Spleen (tissue), 11 donors: ENCODE measurements at regions not wholly inside any gene's neighbourhood (a gene's known extent, or its start where the extent isn't known, plus 50 kb on each side); places are given as distances from the start of the nearest gene placed in this dataset.
"Not testable (repeated sequence)": the region's sequence is repeated elsewhere in the genome, so short reads cannot be mapped to it uniquely, and the experiment has no call there.

Source experiments
- DNase-seq: peaks from one replicate; pipeline ENCODE4 v3.0.0-alpha.2; 2020
- H3K27ac ChIP-seq, 8 donors: fragments of 200-600 bp; sonication (generic) in 7 of 8; 1 replicate in 4 of 8; 2 replicates in 4 of 8; pipeline versions ENCODE4 v1.5.0 to v1.8.0; 2016 to 2021; ENCODE audit warnings: inconsistent platforms in 4 of 8, mild to moderate bottlenecking in 4 of 8, moderate library complexity in 1 of 8
- H3K27me3 ChIP-seq, 7 donors: fragments of 200-600 bp; sonication (generic) in 6 of 7; replicated peaks in 1 of 7; 1 replicate in 4 of 7; 2 replicates in 3 of 7; pipeline versions ENCODE4 v1.5.0 to v1.8.0; 2016 to 2021; ENCODE audit warnings: inconsistent platforms in 3 of 7, mild to moderate bottlenecking in 1 of 7
- H3K36me3 ChIP-seq, 6 donors: fragments of 200-600 bp; sonication (generic) in 5 of 6; 1 replicate in 4 of 6; 2 replicates in 2 of 6; pipeline versions ENCODE4 v1.5.0 to v1.8.0; 2016 to 2021; ENCODE audit warnings: inconsistent platforms in 2 of 6
- H3K4me1 ChIP-seq, 6 donors: fragments of 200-600 bp; sonication (generic) in 5 of 6; 1 replicate in 3 of 6; 2 replicates in 3 of 6; pipeline versions ENCODE4 v1.5.0 to v1.8.0; 2016 to 2021; ENCODE audit warnings: inconsistent platforms in 3 of 6
- H3K4me3 ChIP-seq, 8 donors: fragments of 200-600 bp; sonication (generic) in 7 of 8; 1 replicate in 4 of 8; 2 replicates in 4 of 8; pipeline versions ENCODE4 v1.5.0 to v1.8.0; 2016 to 2021; ENCODE audit warnings: inconsistent platforms in 4 of 8, mild to moderate bottlenecking in 4 of 8, moderate library complexity in 2 of 8
- H3K9me3 ChIP-seq, 8 donors: fragments of 200-600 bp; sonication (generic) in 7 of 8; 1 replicate in 4 of 8; 2 replicates in 4 of 8; pipeline versions ENCODE4 v1.5.0 to v1.8.0; 2016 to 2021; ENCODE audit warnings: inconsistent platforms in 4 of 8
- POLR2A ChIP-seq, 3 donors: fragments of 450-650 bp; IDR thresholded peaks; one replicate each; pipeline ENCODE4 v1.5.1; 2017; ENCODE audit warnings: antibody characterized with exemption in 3 of 3, mild to moderate bottlenecking in 1 of 3
- POLR2AphosphoS5 ChIP-seq, 3 donors: sonication (generic); formaldehyde crosslinking; IDR thresholded peaks; one replicate each; pipeline ENCODE4 v1.5.1; 2017; ENCODE audit warnings: antibody characterized with exemption in 3 of 3
- WGBS, 5 donors: extraction: QIAGEN DNeasy Blood & Tissue Kit in 3 of 5; methylation state at CpG; one replicate each; pipeline versions ENCODE4 v1.1.5 to v1.1.7; 2013 to 2018; 5-methylcytosine and 5-hydroxymethylcytosine counted together
- intact Hi-C: fragments of 100-400 bp; cut with DNase I; formaldehyde crosslinking; loops from one replicate; pipeline ENCODE4 v1.15.0; 2023; ENCODE audit warnings: low total_unique reads
- TF ChIP-seq, protein P1 (sequence below), 11 experiments: fragments of 200-600 bp in 7 of 11; fragments of 450-650 bp in 4 of 11; sonication (generic) in 4 of 11; IDR thresholded peaks in 8 of 11; conservative IDR thresholded peaks in 3 of 11; 1 replicate in 7 of 11; 2 replicates in 4 of 11; pipeline versions ENCODE4 v1.4.0 to v1.8.0; 2016 to 2021; ENCODE audit warnings: antibody characterized with exemption in 11 of 11, inconsistent platforms in 4 of 11, mild to moderate bottlenecking in 1 of 11
- donor health status: healthy with polysubstance abuse.
- donor health status: DM: no; HTN: no; CAD: no; lungs with moderate emphysema.
- donor health status: DM: no; HTN: no; CAD: no.
- donor health status: Bipolar disorder and iron deficiency.
- donor health status: healthy.
- donor health status: DM: no; HTN: no; CAD: no.
- donor health status: DM: yes; HTN: yes; CAD: no.

- H3K4me3 ChIP-seq = no peak overlapping the region
- no peaks in the 10 kb centered on the region for H3K27me3 ChIP-seq
- 64 to 74% (median 65%) methylated on average over 2 of the region's 2 CpGs for WGBS, 5 donors
- H3K27ac ChIP-seq = no peak overlapping the region
- no peaks in the 10 kb centered on the region for H3K4me1 ChIP-seq
- TF ChIP-seq POLR2AphosphoS5 (IDR thresholded peaks at IDR 0.05) = no peak
- no peak for TF ChIP-seq POLR2A (IDR thresholded peaks at IDR 0.05)
- TF ChIP-seq, protein P1, sequence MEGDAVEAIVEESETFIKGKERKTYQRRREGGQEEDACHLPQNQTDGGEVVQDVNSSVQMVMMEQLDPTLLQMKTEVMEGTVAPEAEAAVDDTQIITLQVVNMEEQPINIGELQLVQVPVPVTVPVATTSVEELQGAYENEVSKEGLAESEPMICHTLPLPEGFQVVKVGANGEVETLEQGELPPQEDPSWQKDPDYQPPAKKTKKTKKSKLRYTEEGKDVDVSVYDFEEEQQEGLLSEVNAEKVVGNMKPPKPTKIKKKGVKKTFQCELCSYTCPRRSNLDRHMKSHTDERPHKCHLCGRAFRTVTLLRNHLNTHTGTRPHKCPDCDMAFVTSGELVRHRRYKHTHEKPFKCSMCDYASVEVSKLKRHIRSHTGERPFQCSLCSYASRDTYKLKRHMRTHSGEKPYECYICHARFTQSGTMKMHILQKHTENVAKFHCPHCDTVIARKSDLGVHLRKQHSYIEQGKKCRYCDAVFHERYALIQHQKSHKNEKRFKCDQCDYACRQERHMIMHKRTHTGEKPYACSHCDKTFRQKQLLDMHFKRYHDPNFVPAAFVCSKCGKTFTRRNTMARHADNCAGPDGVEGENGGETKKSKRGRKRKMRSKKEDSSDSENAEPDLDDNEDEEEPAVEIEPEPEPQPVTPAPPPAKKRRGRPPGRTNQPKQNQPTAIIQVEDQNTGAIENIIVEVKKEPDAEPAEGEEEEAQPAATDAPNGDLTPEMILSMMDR (IDR thresholded peaks at IDR 0.05 in 8 of 11, conservative IDR thresholded peaks at IDR 0.05 in 3 of 11) = no peak
- no peaks in the 10 kb centered on the region for H3K9me3 ChIP-seq
- intact Hi-C loops = no loop called here
- DNase-seq = no peak
- H3K36me3 ChIP-seq = no peaks in the 10 kb centered on the region
Observed at GRCh38 chr1:214861615-214862014, 220.9 kb upstream of the KCNK2 start.

DNA sequence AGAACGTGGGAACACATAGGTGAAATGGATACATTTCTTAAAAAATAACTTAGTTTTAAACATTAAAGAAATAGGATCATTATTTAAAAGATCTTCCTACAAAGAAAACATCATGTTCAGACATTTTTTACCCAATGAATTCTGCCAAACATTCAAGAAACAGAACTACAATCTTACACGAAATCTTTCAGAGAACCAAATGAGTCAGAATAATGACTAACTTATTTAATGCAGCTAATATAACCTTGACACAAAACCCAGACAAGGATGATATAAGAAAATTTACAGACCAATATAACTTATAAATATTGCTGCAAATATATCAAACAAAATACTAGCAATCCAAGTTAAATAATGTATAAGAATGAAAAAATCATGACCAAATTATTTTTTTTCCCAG, 220.1 kb upstream of the KCNK2 start:
- Histone ChIP-seq H3K4me3 (no peak overlapping the region), H3K4me1 (no peaks in the 10 kb centered on the region), H3K27me3 (no peaks in the 10 kb centered on the region), H3K27ac (no peak overlapping the region), H3K9me3 (no peaks in the 10 kb centered on the region), H3K36me3 (no peaks in the 10 kb centered on the region)
- 63 to 81% (median 71%) methylated on average over 2 of the region's 2 CpGs for WGBS, 5 donors
- TF ChIP-seq POLR2AphosphoS5 (IDR thresholded peaks at IDR 0.05) = no peak
- no peak for TF ChIP-seq POLR2A (IDR thresholded peaks at IDR 0.05)
- TF ChIP-seq, protein P1 (IDR thresholded peaks at IDR 0.05 in 8 of 11, conservative IDR thresholded peaks at IDR 0.05 in 3 of 11) = no peak
- DNase-seq = no peak
- intact Hi-C loops = no loop called here

- intact Hi-C loops = no loop called here
- 78 to 90% (median 81%) methylated on average over 3 of the region's 3 CpGs for WGBS, 5 donors
- Histone ChIP-seq H3K27me3 (no peaks in the 10 kb centered on the region), H3K4me1 (no peaks in the 10 kb centered on the region), H3K4me3 (no peak overlapping the region), H3K9me3 (no peaks in the 10 kb centered on the region), H3K36me3 (no peaks in the 10 kb centered on the region), H3K27ac (no peak overlapping the region)
- DNase-seq = no peak
- TF ChIP-seq, protein P1 (IDR thresholded peaks at IDR 0.05 in 8 of 11, conservative IDR thresholded peaks at IDR 0.05 in 3 of 11) = no peak
- no peak for TF ChIP-seq POLR2AphosphoS5 (IDR thresholded peaks at IDR 0.05)
- no peak for TF ChIP-seq POLR2A (IDR thresholded peaks at IDR 0.05)
Observed at GRCh38 chr1:214864896-214865688, 217.4 kb upstream of the KCNK2 start.

DNA sequence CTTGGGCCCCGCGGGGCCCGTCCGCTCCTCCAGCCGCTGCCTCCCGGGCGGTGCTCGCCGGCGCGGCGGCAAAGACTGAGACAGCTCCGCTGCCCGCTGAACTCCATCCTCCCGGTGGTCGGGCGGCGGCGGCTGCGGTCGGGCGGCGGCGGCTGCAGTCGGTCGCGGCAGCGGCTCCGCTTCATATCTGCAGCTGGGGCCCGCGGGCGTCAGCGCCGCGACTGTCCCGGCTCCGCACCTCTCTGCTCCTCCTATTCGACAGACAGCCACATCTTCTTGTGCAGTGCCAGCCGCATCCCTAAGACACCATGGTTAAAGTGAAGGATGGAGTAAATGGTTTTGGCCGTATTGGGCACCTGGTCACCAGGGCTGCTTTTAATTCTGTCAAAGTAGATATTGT, 212.1 kb upstream of the KCNK2 start:
- H3K4me1 ChIP-seq, intact Hi-C loops, DNase-seq, H3K27ac ChIP-seq, H3K27me3 ChIP-seq, H3K4me3 ChIP-seq, H3K36me3 ChIP-seq: not testable (repeated sequence)
- WGBS, 5 donors = 96 to 98% (median 97%) methylated on average over 16 to 40 of the region's 40 CpGs
- H3K9me3 ChIP-seq = peaks cover 0 to 13% (median 0%) of the 10 kb centered on the region in 8 donors
